ENCODE measurements at regions not wholly inside any gene's neighbourhood (a gene's known extent, or its start where the extent isn't known, plus 50 kb on each side); places are given as distances from the start of the nearest gene placed in this dataset.

DNA sequence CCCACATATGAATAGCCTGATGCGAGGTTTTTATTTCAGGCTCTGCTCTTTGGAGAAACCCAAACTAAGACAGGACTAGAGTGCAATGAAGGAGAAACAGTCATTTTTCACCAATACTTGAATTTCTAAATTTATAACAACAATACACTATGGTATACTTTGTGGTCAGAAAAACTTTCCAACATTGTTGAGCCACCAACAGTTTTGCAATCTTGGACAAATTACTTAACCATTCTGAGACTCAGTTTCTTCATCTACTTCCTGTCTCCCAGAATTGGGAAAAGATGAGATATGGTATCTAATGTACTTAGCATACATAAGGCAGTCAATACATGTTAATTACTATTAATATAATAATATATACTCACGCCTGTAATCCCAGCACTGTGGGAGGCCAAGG is 519.8 kb upstream of the PLXNA2 start:
- no peak overlapping the region for H3K27ac ChIP-seq
- intact Hi-C loops (cut with DNase I) = no loop called here
- no peaks in the 10 kb centered on the region for H3K36me3 ChIP-seq
- no peak for DNase-seq
- 98 to 99% methylated on average over 2 of the region's 2 CpGs for WGBS, 2 donors
- no peaks in the 10 kb centered on the region for H3K9me3 ChIP-seq
- H3K4me3 ChIP-seq = no peak overlapping the region
- no peaks in the 10 kb centered on the region for H3K4me1 ChIP-seq
- no peak for ATAC-seq
- TF ChIP-seq, protein P1, sequence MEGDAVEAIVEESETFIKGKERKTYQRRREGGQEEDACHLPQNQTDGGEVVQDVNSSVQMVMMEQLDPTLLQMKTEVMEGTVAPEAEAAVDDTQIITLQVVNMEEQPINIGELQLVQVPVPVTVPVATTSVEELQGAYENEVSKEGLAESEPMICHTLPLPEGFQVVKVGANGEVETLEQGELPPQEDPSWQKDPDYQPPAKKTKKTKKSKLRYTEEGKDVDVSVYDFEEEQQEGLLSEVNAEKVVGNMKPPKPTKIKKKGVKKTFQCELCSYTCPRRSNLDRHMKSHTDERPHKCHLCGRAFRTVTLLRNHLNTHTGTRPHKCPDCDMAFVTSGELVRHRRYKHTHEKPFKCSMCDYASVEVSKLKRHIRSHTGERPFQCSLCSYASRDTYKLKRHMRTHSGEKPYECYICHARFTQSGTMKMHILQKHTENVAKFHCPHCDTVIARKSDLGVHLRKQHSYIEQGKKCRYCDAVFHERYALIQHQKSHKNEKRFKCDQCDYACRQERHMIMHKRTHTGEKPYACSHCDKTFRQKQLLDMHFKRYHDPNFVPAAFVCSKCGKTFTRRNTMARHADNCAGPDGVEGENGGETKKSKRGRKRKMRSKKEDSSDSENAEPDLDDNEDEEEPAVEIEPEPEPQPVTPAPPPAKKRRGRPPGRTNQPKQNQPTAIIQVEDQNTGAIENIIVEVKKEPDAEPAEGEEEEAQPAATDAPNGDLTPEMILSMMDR (IDR thresholded peaks at IDR 0.05) = no peak
- H3K27me3 ChIP-seq = no peaks in the 10 kb centered on the region

DNA sequence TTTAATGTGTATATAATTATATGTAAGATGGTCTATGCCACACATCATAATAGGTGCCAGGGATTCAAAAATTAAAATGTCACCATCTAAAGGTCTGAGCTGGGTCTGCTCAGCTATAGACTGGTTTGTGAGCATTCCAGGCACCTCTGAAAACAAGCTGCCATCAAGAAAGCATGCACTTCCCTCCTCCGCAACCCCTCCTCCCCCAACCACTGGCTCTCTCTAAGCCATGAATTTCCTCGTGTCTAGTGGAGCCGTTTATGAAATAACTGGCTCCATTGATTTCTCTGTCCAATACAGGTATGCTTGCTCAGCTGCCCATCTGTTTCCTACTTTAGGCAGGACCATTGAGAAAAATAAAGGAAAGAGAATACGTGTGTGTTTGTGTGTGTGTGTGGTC is 522.6 kb upstream of the PLXNA2 start:
- ATAC-seq = no peak
- Histone ChIP-seq H3K4me1 (no peaks in the 10 kb centered on the region), H3K9me3 (no peaks in the 10 kb centered on the region), H3K4me3 (no peak overlapping the region), H3K27me3 (no peaks in the 10 kb centered on the region), H3K27ac (no peak overlapping the region), H3K36me3 (no peaks in the 10 kb centered on the region)
- 82 to 84% methylated on average over 4 of the region's 4 CpGs for WGBS, 2 donors
- intact Hi-C loops (cut with DNase I) = no loop called here
- TF ChIP-seq, protein P1 (IDR thresholded peaks at IDR 0.05) = no peak
- DNase-seq = no peak

DNA sequence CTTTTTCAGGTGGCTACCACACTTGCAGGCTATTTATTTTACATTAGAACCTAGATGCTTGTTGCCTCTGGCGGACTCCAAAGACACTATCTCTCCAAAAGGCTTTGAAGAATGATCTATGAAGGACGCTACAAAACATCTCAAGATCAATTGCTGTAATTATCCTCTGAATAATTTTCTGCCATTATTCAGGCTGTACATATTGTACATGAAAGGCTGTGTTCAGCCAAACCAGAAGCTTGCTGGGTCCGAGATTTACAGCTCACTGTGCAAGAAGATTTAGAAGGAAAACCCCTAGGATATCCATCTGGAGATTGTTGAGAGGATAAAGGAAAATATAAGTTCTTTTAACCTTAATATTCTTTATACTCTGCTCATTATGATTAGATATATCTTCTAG is 523.6 kb upstream of the PLXNA2 start:
- TF ChIP-seq, protein P1 (IDR thresholded peaks at IDR 0.05) = no peak
- DNase-seq (no peak), ATAC-seq (no peak)
- intact Hi-C loops (cut with DNase I) = no loop called here
- WGBS, 2 donors = 85 to 88% methylated on average over 3 of the region's 3 CpGs
- H3K36me3 ChIP-seq = no peaks in the 10 kb centered on the region
- H3K4me1 ChIP-seq = no peaks in the 10 kb centered on the region
- H3K27ac ChIP-seq = no peak overlapping the region
- no peaks in the 10 kb centered on the region for H3K27me3 ChIP-seq
- no peaks in the 10 kb centered on the region for H3K9me3 ChIP-seq
- H3K4me3 ChIP-seq = no peak overlapping the region

DNA sequence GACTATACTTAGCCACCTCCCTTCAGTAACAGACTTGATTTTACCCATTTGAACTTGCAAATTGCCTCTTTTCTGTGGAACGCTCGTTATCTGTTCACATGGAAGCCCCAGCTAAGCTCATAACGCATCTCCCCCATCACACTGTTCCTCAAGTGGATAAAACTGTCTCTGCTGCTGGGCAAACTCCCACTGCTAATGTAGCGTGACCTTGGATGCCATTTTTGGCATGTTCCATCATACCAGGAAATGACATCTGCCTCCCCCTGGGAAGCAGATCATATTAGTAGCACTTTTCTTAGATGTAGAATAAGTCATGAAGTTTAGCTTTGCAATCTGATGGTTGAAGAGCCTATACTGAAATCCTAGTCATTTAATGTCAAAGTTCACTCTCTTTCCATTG is 528.7 kb upstream of the PLXNA2 start:
- no peaks in the 10 kb centered on the region for H3K36me3 ChIP-seq
- ATAC-seq (no peak), DNase-seq (no peak)
- intact Hi-C loops (cut with DNase I) = no loop called here
- 49 to 58% methylated on average over 4 of the region's 4 CpGs for WGBS, 2 donors
- H3K27ac ChIP-seq = no peak overlapping the region
- H3K4me1 ChIP-seq = no peaks in the 10 kb centered on the region
- TF ChIP-seq, protein P1 (IDR thresholded peaks at IDR 0.05) = no peak
- H3K27me3 ChIP-seq = no peaks in the 10 kb centered on the region
- no peak overlapping the region for H3K4me3 ChIP-seq
- peaks cover 0 to 8% (median 0%) of the 10 kb centered on the region in 11 donors for H3K9me3 ChIP-seq

DNA sequence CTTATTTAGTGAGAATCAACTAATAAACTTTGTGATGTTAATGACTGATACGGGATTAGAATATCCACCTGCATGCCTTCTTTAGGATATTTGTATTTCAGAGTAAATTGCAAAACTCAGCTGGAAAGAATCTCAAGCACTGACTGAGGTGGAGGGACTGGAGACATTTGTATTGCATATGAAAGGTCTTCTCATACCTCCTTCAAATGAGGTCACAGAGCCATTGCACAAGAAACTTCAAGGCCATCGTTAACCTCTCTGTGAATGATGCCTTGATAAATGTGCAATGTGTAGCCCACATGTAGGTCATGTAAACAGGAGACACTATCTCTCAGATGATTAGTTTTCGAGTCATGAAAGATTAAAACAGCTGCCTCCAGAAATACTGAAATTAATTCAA is 531.7 kb upstream of the PLXNA2 start:
- ATAC-seq (no peak), DNase-seq (no peak)
- H3K4me1 ChIP-seq = no peaks in the 10 kb centered on the region
- 84 to 85% methylated on average over 3 of the region's 3 CpGs for WGBS, 2 donors
- TF ChIP-seq, protein P1 (IDR thresholded peaks at IDR 0.05) = no peak
- H3K9me3 ChIP-seq = peaks cover 0 to 16% (median 0%) of the 10 kb centered on the region in 11 donors
- no peaks in the 10 kb centered on the region for H3K36me3 ChIP-seq
- H3K4me3 ChIP-seq = no peak overlapping the region
- intact Hi-C loops (cut with DNase I) = no loop called here
- H3K27ac ChIP-seq = no peak overlapping the region
- no peaks in the 10 kb centered on the region for H3K27me3 ChIP-seq

All from heart right ventricle (tissue), 16 donors.